Liver (tissue), 8 donors: ENCODE measurements at regions not wholly inside any gene's neighbourhood (a gene's known extent, or its start where the extent isn't known, plus 50 kb on each side); places are given as distances from the start of the nearest gene placed in this dataset.
"Not testable (repeated sequence)": the region's sequence is repeated elsewhere in the genome, so short reads cannot be mapped to it uniquely, and the experiment has no call there.

Source experiments
- DNase-seq: peaks from one replicate; pipeline ENCODE4 v3.0.0-alpha.2; 2017; ENCODE audit warnings: low spot score
- H3K27ac ChIP-seq, 2 donors: one replicate each; pipeline ENCODE4 v1.7.0; 2013; ENCODE audit warnings: inconsistent platforms in 2 of 2, low read length in 2 of 2, control low read depth in 1 of 2, low read depth in 1 of 2, mild to moderate bottlenecking in 1 of 2
- H3K27me3 ChIP-seq, 4 donors: one replicate each; pipeline versions ENCODE4 v1.6.1 to v1.7.0; 2013; ENCODE audit warnings: low read length in 3 of 4, inconsistent platforms in 1 of 4, mild to moderate bottlenecking in 1 of 4, moderate library complexity in 1 of 4; ENCODE audit not compliant: control insufficient read depth in 4 of 4, insufficient read depth in 4 of 4
- H3K36me3 ChIP-seq, 4 donors: one replicate each; pipeline versions ENCODE4 v1.6.1 to v1.7.0; 2013; ENCODE audit warnings: low read length in 3 of 4, mild to moderate bottlenecking in 3 of 4, low read depth in 1 of 4, moderate library complexity in 1 of 4; ENCODE audit not compliant: control insufficient read depth in 4 of 4, insufficient read depth in 3 of 4
- H3K4me1 ChIP-seq, 4 donors: one replicate each; pipeline versions ENCODE4 v1.6.1 to v1.7.0; 2013; ENCODE audit warnings: low read length in 3 of 4, mild to moderate bottlenecking in 3 of 4, moderate library complexity in 1 of 4; ENCODE audit not compliant: control insufficient read depth in 4 of 4, insufficient read depth in 4 of 4
- H3K4me3 ChIP-seq, 3 donors: one replicate each; pipeline versions ENCODE4 v1.6.1 to v1.7.0; 2013; ENCODE audit warnings: low read length in 3 of 3, control low read depth in 1 of 3, low read depth in 1 of 3, mild to moderate bottlenecking in 1 of 3
- H3K9ac ChIP-seq, 2 donors: one replicate each; pipeline ENCODE4 v1.7.0; 2013; ENCODE audit warnings: low read length in 2 of 2, mild to moderate bottlenecking in 2 of 2, moderate library complexity in 2 of 2, control low read depth in 1 of 2, low read depth in 1 of 2
- H3K9me3 ChIP-seq, 4 donors: one replicate each; pipeline versions ENCODE4 v1.6.1 to v1.7.0; 2013; ENCODE audit warnings: low read length in 3 of 4; ENCODE audit not compliant: control insufficient read depth in 4 of 4
- ATF3 ChIP-seq: IDR thresholded peaks from 2 replicates; pipeline ENCODE4 v1.6.1; 2016; ENCODE audit warnings: antibody characterized with exemption
- CTCF ChIP-seq: fragments of 150-350 bp; IDR thresholded peaks from 2 replicates; pipeline ENCODE4 v1.5.1; 2017; ENCODE audit warnings: improper control_type of control experiment, low read depth, low read length; ENCODE audit not compliant: missing input control
- EGR1 ChIP-seq, 2 donors: IDR thresholded peaks; 2 replicates each; pipeline ENCODE4 v1.6.1; 2016 to 2018; ENCODE audit warnings: antibody characterized with exemption in 2 of 2, low read depth in 2 of 2
- FOXA1 ChIP-seq: IDR thresholded peaks from 2 replicates; pipeline ENCODE4 v1.6.1; 2016; ENCODE audit warnings: antibody characterized with exemption
- FOXA2 ChIP-seq: IDR thresholded peaks from 2 replicates; pipeline ENCODE4 v1.6.1; 2016; ENCODE audit warnings: antibody characterized with exemption
- GABPA ChIP-seq, 2 donors: IDR thresholded peaks in 1 of 2; conservative IDR thresholded peaks in 1 of 2; 2 replicates each; pipeline ENCODE4 v1.6.1; 2016; ENCODE audit warnings: antibody characterized with exemption in 2 of 2, mild to moderate bottlenecking in 1 of 2, moderate library complexity in 1 of 2
- HNF4A ChIP-seq, 2 donors: conservative IDR thresholded peaks; 2 replicates each; pipeline ENCODE4 v1.6.1; 2016; ENCODE audit warnings: antibody characterized with exemption in 2 of 2, mild to moderate bottlenecking in 2 of 2
- HNF4G ChIP-seq: IDR thresholded peaks from 2 replicates; pipeline ENCODE4 v1.6.1; 2016; ENCODE audit warnings: antibody characterized with exemption
- JUND ChIP-seq, 2 donors: IDR thresholded peaks; 2 replicates each; pipeline ENCODE4 v1.6.1; 2016; ENCODE audit warnings: antibody characterized with exemption in 2 of 2
- NR2F2 ChIP-seq: IDR thresholded peaks from 2 replicates; pipeline ENCODE4 v1.6.1; 2016; ENCODE audit warnings: antibody characterized with exemption
- RAD21 ChIP-seq, 2 donors: IDR thresholded peaks; 2 replicates each; pipeline ENCODE4 v1.6.1; 2016; ENCODE audit warnings: antibody characterized with exemption in 2 of 2, mild to moderate bottlenecking in 2 of 2
- REST ChIP-seq: IDR thresholded peaks from 2 replicates; pipeline ENCODE4 v1.6.1; 2016; ENCODE audit warnings: antibody characterized with exemption, mild to moderate bottlenecking
- RXRA ChIP-seq, 2 donors: IDR thresholded peaks; 2 replicates each; pipeline ENCODE4 v1.6.1; 2017 to 2018; ENCODE audit warnings: antibody characterized with exemption in 2 of 2, mild to moderate bottlenecking in 1 of 2
- SP1 ChIP-seq: IDR thresholded peaks from 2 replicates; pipeline ENCODE4 v1.6.1; 2018; ENCODE audit warnings: antibody characterized with exemption, mild to moderate bottlenecking
- TAF1 ChIP-seq: conservative IDR thresholded peaks from 2 replicates; pipeline ENCODE4 v1.6.1; 2016; ENCODE audit warnings: antibody characterized with exemption, mild to moderate bottlenecking
- YY1 ChIP-seq: IDR thresholded peaks from 2 replicates; pipeline ENCODE4 v1.6.1; 2016; ENCODE audit warnings: antibody characterized with exemption, mild to moderate bottlenecking
- ZBTB33 ChIP-seq: IDR thresholded peaks from 2 replicates; pipeline ENCODE4 v1.6.1; 2016; ENCODE audit warnings: antibody characterized with exemption
- WGBS: extraction: QIAGEN DNeasy Blood & Tissue Kit; methylation state at CpG from one replicate; pipeline ENCODE4 v1.1.7; 2013; 5-methylcytosine and 5-hydroxymethylcytosine counted together
- TF ChIP-seq, protein P1 (sequence below): IDR thresholded peaks from 2 replicates; pipeline ENCODE4 v1.6.1; 2016; ENCODE audit warnings: antibody characterized with exemption
- donor health status: healthy.
- donor health status: healthy.
- donor health status: healthy.
- donor health status: healthy.
- donor health status: healthy.

DNA sequence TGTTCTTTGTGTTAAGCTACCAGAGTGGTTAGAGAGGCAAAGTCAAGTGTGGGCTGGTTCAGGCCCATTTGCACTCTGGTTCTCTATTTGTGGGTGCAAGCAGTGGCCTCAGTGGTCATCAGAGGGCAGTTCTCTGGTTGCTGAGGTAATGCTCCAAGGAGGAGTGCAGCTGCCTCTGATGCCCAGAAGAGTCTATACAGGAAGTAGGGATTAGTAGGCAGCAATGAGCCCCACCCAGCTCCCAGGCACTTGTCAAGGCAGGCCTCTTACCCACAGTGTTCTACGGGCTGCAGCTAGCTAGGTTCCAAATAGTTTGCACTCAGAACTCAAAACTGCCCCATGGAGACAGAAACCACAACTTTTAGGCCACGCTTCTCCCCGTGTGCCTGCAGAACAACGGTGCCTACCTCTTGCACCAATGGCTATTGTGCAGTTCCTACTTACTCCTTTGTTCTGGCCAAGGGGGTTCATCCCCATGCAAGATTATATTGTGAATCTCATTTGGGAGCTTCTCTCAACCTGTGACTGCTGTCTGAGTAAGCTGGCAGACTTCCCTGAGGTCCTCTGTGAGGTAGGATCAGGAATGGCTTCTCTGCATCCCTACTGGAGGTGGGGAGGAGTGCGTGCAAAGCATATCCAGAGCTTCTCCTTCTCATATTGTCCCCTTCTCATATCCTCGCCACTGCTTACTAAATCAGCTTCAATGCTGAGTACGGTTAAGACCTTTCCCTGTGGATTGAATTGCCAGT, 410.3 kb upstream of the LMO3 start:
- no peak for TF ChIP-seq EGR1 (IDR thresholded peaks at IDR 0.05; ENCODE audit: low read depth in 2 of 2)
- no peak for TF ChIP-seq JUND (IDR thresholded peaks at IDR 0.05)
- TF ChIP-seq ATF3 = no peak
- no peak for TF ChIP-seq TAF1
- no peak for TF ChIP-seq GABPA (IDR thresholded peaks at IDR 0.05 in 1 of 2, conservative IDR thresholded peaks at IDR 0.05 in 1 of 2)
- TF ChIP-seq, protein P1, sequence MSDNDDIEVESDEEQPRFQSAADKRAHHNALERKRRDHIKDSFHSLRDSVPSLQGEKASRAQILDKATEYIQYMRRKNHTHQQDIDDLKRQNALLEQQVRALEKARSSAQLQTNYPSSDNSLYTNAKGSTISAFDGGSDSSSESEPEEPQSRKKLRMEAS = no peak
- no peak overlapping the region for H3K27ac ChIP-seq
- no peak for DNase-seq
- WGBS = 83% methylated on average over 7 of the region's 7 CpGs
- H3K4me1 ChIP-seq = no peaks in the 10 kb centered on the region
- H3K9me3 ChIP-seq = no peaks in the 10 kb centered on the region
- H3K36me3 ChIP-seq = no peaks in the 10 kb centered on the region
- H3K9ac ChIP-seq = no peak overlapping the region
- H3K4me3 ChIP-seq = no peak overlapping the region
- H3K27me3 ChIP-seq = peaks cover 0 to 2% (median 0%) of the 10 kb centered on the region in 4 donors

DNA sequence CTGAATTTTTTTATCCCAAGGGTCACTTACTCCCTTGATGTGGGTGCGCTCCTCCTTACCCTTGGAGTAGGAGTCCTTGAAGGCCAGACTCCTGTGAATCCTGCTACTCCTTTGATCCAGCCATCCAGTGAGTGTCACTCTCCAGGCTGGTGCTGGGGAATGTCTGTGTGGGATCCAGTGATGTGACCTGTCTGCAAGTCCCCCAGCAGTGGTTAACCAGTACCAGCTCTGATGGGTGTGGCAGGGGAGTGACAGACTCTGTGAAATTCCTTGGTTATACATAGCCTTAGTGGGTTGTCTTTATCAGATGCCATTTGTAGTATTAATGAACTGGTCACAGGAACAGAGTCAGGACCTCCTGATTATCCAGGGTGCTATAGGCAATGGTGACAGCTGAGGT, 409.5 kb upstream of the LMO3 start:
- DNase-seq = no peak
- no peak for TF ChIP-seq NR2F2
- no peak for TF ChIP-seq FOXA1
- no peak for TF ChIP-seq RXRA (IDR thresholded peaks at IDR 0.05)
- TF ChIP-seq TAF1 = no peak
- no peak for TF ChIP-seq FOXA2
- no peak for TF ChIP-seq HNF4A (conservative IDR thresholded peaks at IDR 0.05)
- no peak for TF ChIP-seq JUND (IDR thresholded peaks at IDR 0.05)
- no peak for TF ChIP-seq EGR1 (IDR thresholded peaks at IDR 0.05; ENCODE audit: low read depth in 2 of 2)
- no peak for TF ChIP-seq REST
- no peak for TF ChIP-seq RAD21 (IDR thresholded peaks at IDR 0.05)
- no peak for TF ChIP-seq SP1
- TF ChIP-seq CTCF = no peak
- no peak for TF ChIP-seq HNF4G
- TF ChIP-seq ZBTB33 = no peak
- no peak for TF ChIP-seq ATF3
- no peak for TF ChIP-seq GABPA (IDR thresholded peaks at IDR 0.05 in 1 of 2, conservative IDR thresholded peaks at IDR 0.05 in 1 of 2)
- TF ChIP-seq, protein P1 = no peak
- no peak for TF ChIP-seq YY1
- no peaks in the 10 kb centered on the region for H3K4me1 ChIP-seq
- H3K36me3 ChIP-seq = no peaks in the 10 kb centered on the region
- H3K4me3 ChIP-seq = no peak overlapping the region
- 84% methylated on average over 1 of the region's 1 CpG for WGBS
- peaks cover 0 to 2% (median 0%) of the 10 kb centered on the region in 4 donors for H3K27me3 ChIP-seq
- H3K9me3 ChIP-seq = no peaks in the 10 kb centered on the region
- H3K9ac ChIP-seq = no peak overlapping the region
- H3K27ac ChIP-seq = no peak overlapping the region

GRCh38 chr12:17007442-17008040, 401.6 kb upstream of the LMO3 start:
- not testable (repeated sequence) for H3K9me3 ChIP-seq, H3K4me1 ChIP-seq, H3K9ac ChIP-seq, H3K27me3 ChIP-seq, H3K36me3 ChIP-seq, DNase-seq, H3K4me3 ChIP-seq, H3K27ac ChIP-seq
- WGBS = 95% methylated on average over 43 of the region's 43 CpGs
